Ascending aorta (tissue), 2 donors: ENCODE measurements at regions not wholly inside any gene's neighbourhood (a gene's known extent, or its start where the extent isn't known, plus 50 kb on each side); places are given as distances from the start of the nearest gene placed in this dataset.

Source experiments
- DNase-seq, 2 donors: peaks; one replicate each; pipeline ENCODE4 v3.0.0-alpha.2; 2019; ENCODE audit warnings: low spot score in 2 of 2
- H3K27ac ChIP-seq, 2 donors: fragments of 200-600 bp; sonication (generic); one replicate each; pipeline ENCODE4 v1.5.1; 2016 to 2017; ENCODE audit warnings: mild to moderate bottlenecking in 1 of 2
- H3K27me3 ChIP-seq: fragments of 200-600 bp; sonication (generic); one replicate; pipeline ENCODE4 v1.5.1; 2017
- H3K36me3 ChIP-seq, 2 donors: fragments of 200-600 bp; sonication (generic); one replicate each; pipeline ENCODE4 v1.5.1; 2016
- H3K4me1 ChIP-seq, 2 donors: fragments of 200-600 bp; sonication (generic); one replicate each; pipeline ENCODE4 v1.5.1; 2016 to 2017; ENCODE audit warnings: mild to moderate bottlenecking in 1 of 2
- H3K4me3 ChIP-seq, 2 donors: fragments of 200-600 bp; sonication (generic); one replicate each; pipeline ENCODE4 v1.5.1; 2016 to 2017; ENCODE audit warnings: mild to moderate bottlenecking in 1 of 2
- H3K9me3 ChIP-seq, 2 donors: fragments of 200-600 bp; sonication (generic); one replicate each; pipeline ENCODE4 v1.5.1; 2016
- CTCF ChIP-seq, 3 experiments: fragments of 200-600 bp in 2 of 3; fragments of 450-650 bp in 1 of 3; sonication (generic) in 2 of 3; IDR thresholded peaks; one replicate each; pipeline ENCODE4 v1.5.1; 2016 to 2019; ENCODE audit warnings: antibody characterized with exemption in 3 of 3, mild to moderate bottlenecking in 1 of 3, moderate library complexity in 1 of 3
- intact Hi-C: fragments of 100-400 bp; cut with DNase I; formaldehyde crosslinking; loops from one replicate; pipeline ENCODE4 v1.15.1; 2023

- Histone ChIP-seq H3K9me3 (no peaks in the 10 kb centered on the region), H3K4me3 (no peak overlapping the region), H3K27me3 (no peaks in the 10 kb centered on the region), H3K27ac (no peak overlapping the region), H3K36me3 (no peaks in the 10 kb centered on the region), H3K4me1 (no peaks in the 10 kb centered on the region)
- no peak for TF ChIP-seq CTCF (IDR thresholded peaks at IDR 0.05)
- DNase-seq: no peak
- intact Hi-C loops: no loop called here
Measured at GRCh38 chr13:64725492-64725891, 2504.6 kb downstream of the PCDH9 start.

GRCh38 chr13:64723724-64724123 is 2506.4 kb downstream of the PCDH9 start:
- Histone ChIP-seq H3K27me3 (no peaks in the 10 kb centered on the region), H3K4me1 (no peaks in the 10 kb centered on the region), H3K9me3 (no peaks in the 10 kb centered on the region), H3K27ac (no peak overlapping the region), H3K4me3 (no peak overlapping the region), H3K36me3 (no peaks in the 10 kb centered on the region)
- DNase-seq: no peak
- intact Hi-C loops: no loop called here
- no peak for TF ChIP-seq CTCF (IDR thresholded peaks at IDR 0.05)

GRCh38 chr13:64718116-64718515 is 2512.0 kb downstream of the PCDH9 start:
- Histone ChIP-seq H3K9me3 (no peaks in the 10 kb centered on the region), H3K4me3 (no peak overlapping the region), H3K27ac (no peak overlapping the region), H3K4me1 (no peaks in the 10 kb centered on the region), H3K27me3 (no peaks in the 10 kb centered on the region), H3K36me3 (no peaks in the 10 kb centered on the region)
- no peak for TF ChIP-seq CTCF (IDR thresholded peaks at IDR 0.05)
- intact Hi-C loops: no loop called here
- DNase-seq: no peak

GRCh38 chr13:64716936-64717335 is 2513.2 kb downstream of the PCDH9 start:
- Histone ChIP-seq H3K36me3 (no peaks in the 10 kb centered on the region), H3K4me1 (no peaks in the 10 kb centered on the region), H3K4me3 (no peak overlapping the region), H3K27ac (no peak overlapping the region), H3K9me3 (no peaks in the 10 kb centered on the region), H3K27me3 (no peaks in the 10 kb centered on the region)
- intact Hi-C loops: no loop called here
- DNase-seq: no peak
- no peak for TF ChIP-seq CTCF (IDR thresholded peaks at IDR 0.05)

- no peak for TF ChIP-seq CTCF (IDR thresholded peaks at IDR 0.05)
- H3K27ac ChIP-seq: no peak overlapping the region
- intact Hi-C loops: no loop called here
- no peak overlapping the region for H3K4me3 ChIP-seq
- no peaks in the 10 kb centered on the region for H3K36me3 ChIP-seq
- no peaks in the 10 kb centered on the region for H3K9me3 ChIP-seq
- H3K27me3 ChIP-seq: no peaks in the 10 kb centered on the region
- no peak for DNase-seq
- H3K4me1 ChIP-seq: no peaks in the 10 kb centered on the region
Measured at GRCh38 chr13:64709079-64709478, 2521.1 kb downstream of the PCDH9 start.

- intact Hi-C loops: no loop called here
Measured at GRCh38 chr13:64704121-64704649, 2526.0 kb downstream of the PCDH9 start.

More at GRCh38 chr13:64704121-64704649, 2526.0 kb downstream of the PCDH9 start:
- no peak for TF ChIP-seq CTCF (IDR thresholded peaks at IDR 0.05)
- Histone ChIP-seq H3K27ac (no peak overlapping the region), H3K9me3 (no peaks in the 10 kb centered on the region), H3K4me3 (no peak overlapping the region), H3K4me1 (no peaks in the 10 kb centered on the region), H3K27me3 (no peaks in the 10 kb centered on the region), H3K36me3 (no peaks in the 10 kb centered on the region)
- no peak for DNase-seq
